ENCODE measurements at regions not wholly inside any gene's neighbourhood (a gene's known extent, or its start where the extent isn't known, plus 50 kb on each side); places are given as distances from the start of the nearest gene placed in this dataset.

DNA sequence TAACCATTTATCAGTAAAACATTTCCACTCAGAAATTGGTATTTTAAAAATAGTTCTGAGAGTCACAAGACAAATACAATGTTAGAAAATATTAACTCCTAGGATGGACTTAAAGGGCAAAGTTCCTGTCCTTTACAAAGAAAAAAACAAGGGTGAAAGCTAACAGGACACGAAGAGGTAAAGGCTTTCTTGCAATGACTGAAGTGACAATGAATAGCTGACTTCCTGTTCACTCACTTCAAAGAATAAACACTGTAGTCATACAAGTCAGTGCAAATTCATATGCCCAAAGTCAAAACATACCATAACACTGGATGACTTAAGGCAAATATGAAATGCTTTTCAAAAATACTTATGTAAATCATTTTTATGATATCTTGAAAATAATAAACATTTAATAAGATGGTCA is 1389.8 kb upstream of the ALCAM start:
- Histone ChIP-seq H3K27me3 (ENCODE audit: control insufficient read depth in 3 of 3, insufficient read depth in 3 of 3, low read length in 2 of 3) (no peaks in the 10 kb centered on the region), H3K27ac (ENCODE audit: low read depth in 1 of 2, low read length in 1 of 2) (no peak overlapping the region), H3K36me3 (ENCODE audit: control insufficient read depth in 4 of 4, insufficient read depth in 4 of 4, low read length in 4 of 4) (no peaks in the 10 kb centered on the region), H3K4me3 (no peak overlapping the region), H3K9ac (ENCODE audit: insufficient read depth in 1 of 2, low read length in 2 of 2) (no peak overlapping the region), H3K4me1 (ENCODE audit: control insufficient read depth in 5 of 5, insufficient read depth in 5 of 5, low read length in 5 of 5) (no peaks in the 10 kb centered on the region), H3K9me3 (ENCODE audit: control insufficient read depth in 4 of 4, insufficient read depth in 3 of 4, low read length in 3 of 4) (no peaks in the 10 kb centered on the region)
- DNase-seq (peak in 1 of 3 donors; percentile 5), ATAC-seq (ENCODE audit: insufficient read depth, low FRiP score) (no peak)
- TF ChIP-seq, protein P1, sequence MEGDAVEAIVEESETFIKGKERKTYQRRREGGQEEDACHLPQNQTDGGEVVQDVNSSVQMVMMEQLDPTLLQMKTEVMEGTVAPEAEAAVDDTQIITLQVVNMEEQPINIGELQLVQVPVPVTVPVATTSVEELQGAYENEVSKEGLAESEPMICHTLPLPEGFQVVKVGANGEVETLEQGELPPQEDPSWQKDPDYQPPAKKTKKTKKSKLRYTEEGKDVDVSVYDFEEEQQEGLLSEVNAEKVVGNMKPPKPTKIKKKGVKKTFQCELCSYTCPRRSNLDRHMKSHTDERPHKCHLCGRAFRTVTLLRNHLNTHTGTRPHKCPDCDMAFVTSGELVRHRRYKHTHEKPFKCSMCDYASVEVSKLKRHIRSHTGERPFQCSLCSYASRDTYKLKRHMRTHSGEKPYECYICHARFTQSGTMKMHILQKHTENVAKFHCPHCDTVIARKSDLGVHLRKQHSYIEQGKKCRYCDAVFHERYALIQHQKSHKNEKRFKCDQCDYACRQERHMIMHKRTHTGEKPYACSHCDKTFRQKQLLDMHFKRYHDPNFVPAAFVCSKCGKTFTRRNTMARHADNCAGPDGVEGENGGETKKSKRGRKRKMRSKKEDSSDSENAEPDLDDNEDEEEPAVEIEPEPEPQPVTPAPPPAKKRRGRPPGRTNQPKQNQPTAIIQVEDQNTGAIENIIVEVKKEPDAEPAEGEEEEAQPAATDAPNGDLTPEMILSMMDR (IDR thresholded peaks at IDR 0.05; ENCODE audit: control extremely low read depth, extremely low read depth) = no peak
- WGBS, 2 donors = 19 to 24% methylated on average over 1 of the region's 1 CpG

DNA sequence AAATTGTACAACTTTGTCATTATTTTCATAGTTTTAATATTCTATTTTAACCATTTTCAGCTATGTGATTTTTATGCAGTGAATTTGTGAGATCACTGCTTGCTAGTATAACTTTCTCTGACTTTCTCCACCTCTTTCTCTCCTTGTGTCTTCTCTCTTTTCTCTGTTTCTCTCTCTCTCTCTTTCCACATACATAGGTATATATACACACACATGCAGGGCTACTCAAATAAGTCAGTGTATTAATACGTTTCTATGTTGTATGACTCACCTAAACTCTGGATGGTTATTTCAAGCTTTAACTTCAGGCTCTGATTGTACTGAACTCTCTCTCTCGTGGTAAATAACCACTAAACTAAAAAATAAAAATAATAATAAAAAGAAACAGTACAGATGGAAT is 1389.3 kb upstream of the ALCAM start:
- no peak overlapping the region for H3K27ac ChIP-seq (ENCODE audit: low read depth in 1 of 2, low read length in 1 of 2)
- no peaks in the 10 kb centered on the region for H3K36me3 ChIP-seq (ENCODE audit: control insufficient read depth in 4 of 4, insufficient read depth in 4 of 4, low read length in 4 of 4)
- H3K27me3 ChIP-seq (ENCODE audit: control insufficient read depth in 3 of 3, insufficient read depth in 3 of 3, low read length in 2 of 3) = no peaks in the 10 kb centered on the region
- ATAC-seq (ENCODE audit: insufficient read depth, low FRiP score) (no peak), DNase-seq (no peak)
- H3K4me1 ChIP-seq (ENCODE audit: control insufficient read depth in 5 of 5, insufficient read depth in 5 of 5, low read length in 5 of 5) = no peaks in the 10 kb centered on the region
- H3K9ac ChIP-seq (ENCODE audit: insufficient read depth in 1 of 2, low read length in 2 of 2) = no peak overlapping the region
- TF ChIP-seq, protein P1 (IDR thresholded peaks at IDR 0.05; ENCODE audit: control extremely low read depth, extremely low read depth) = no peak
- no peak overlapping the region for H3K4me3 ChIP-seq
- no peaks in the 10 kb centered on the region for H3K9me3 ChIP-seq (ENCODE audit: control insufficient read depth in 4 of 4, insufficient read depth in 3 of 4, low read length in 3 of 4)
- 62 to 73% methylated on average over 2 of the region's 2 CpGs for WGBS, 2 donors

- H3K9ac ChIP-seq (ENCODE audit: insufficient read depth in 1 of 2, low read length in 2 of 2) = no peak overlapping the region
- no peaks in the 10 kb centered on the region for H3K4me1 ChIP-seq (ENCODE audit: control insufficient read depth in 5 of 5, insufficient read depth in 5 of 5, low read length in 5 of 5)
- no peak overlapping the region for H3K4me3 ChIP-seq
- H3K27ac ChIP-seq (ENCODE audit: low read depth in 1 of 2, low read length in 1 of 2) = no peak overlapping the region
- H3K36me3 ChIP-seq (ENCODE audit: control insufficient read depth in 4 of 4, insufficient read depth in 4 of 4, low read length in 4 of 4) = no peaks in the 10 kb centered on the region
- ATAC-seq (ENCODE audit: insufficient read depth, low FRiP score) (no peak), DNase-seq (no peak)
- WGBS, 2 donors = 71 to 76% methylated on average over 10 of the region's 10 CpGs
- TF ChIP-seq, protein P1 (IDR thresholded peaks at IDR 0.05; ENCODE audit: control extremely low read depth, extremely low read depth) = no peak
- H3K27me3 ChIP-seq (ENCODE audit: control insufficient read depth in 3 of 3, insufficient read depth in 3 of 3, low read length in 2 of 3) = no peaks in the 10 kb centered on the region
- peaks cover 0 to 8% (median 0%) of the 10 kb centered on the region in 4 donors for H3K9me3 ChIP-seq (ENCODE audit: control insufficient read depth in 4 of 4, insufficient read depth in 3 of 4, low read length in 3 of 4)
These were observed 1375.1 kb upstream of the ALCAM start for GRCh38 chr3:103991461-103992115.

DNA sequence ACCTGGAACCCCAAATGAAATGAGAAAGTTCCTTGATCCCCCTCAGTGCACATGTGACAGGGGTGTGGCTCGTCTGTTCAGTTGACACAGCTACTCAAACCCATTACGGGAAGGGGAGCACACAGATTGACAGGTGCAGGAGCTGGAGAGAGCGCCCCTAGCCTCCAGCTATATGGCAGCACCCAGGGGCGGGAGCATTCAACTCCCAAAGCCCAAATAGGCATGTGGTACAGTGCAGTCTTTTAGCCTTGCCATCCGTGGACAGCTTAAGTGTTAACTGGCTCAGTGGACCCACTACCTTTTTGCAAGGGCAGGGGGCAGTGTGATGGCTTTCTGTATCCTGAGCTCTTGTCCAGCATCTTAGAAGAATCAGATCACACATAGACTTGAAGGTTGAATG is 1374.2 kb upstream of the ALCAM start:
- H3K9me3 ChIP-seq (ENCODE audit: control insufficient read depth in 4 of 4, insufficient read depth in 3 of 4, low read length in 3 of 4) = peaks cover 0 to 8% (median 0%) of the 10 kb centered on the region in 4 donors
- DNase-seq (no peak), ATAC-seq (ENCODE audit: insufficient read depth, low FRiP score) (no peak)
- TF ChIP-seq, protein P1 (IDR thresholded peaks at IDR 0.05; ENCODE audit: control extremely low read depth, extremely low read depth) = no peak
- H3K4me1 ChIP-seq (ENCODE audit: control insufficient read depth in 5 of 5, insufficient read depth in 5 of 5, low read length in 5 of 5) = no peaks in the 10 kb centered on the region
- no peaks in the 10 kb centered on the region for H3K27me3 ChIP-seq (ENCODE audit: control insufficient read depth in 3 of 3, insufficient read depth in 3 of 3, low read length in 2 of 3)
- H3K27ac ChIP-seq (ENCODE audit: low read depth in 1 of 2, low read length in 1 of 2) = no peak overlapping the region
- no peaks in the 10 kb centered on the region for H3K36me3 ChIP-seq (ENCODE audit: control insufficient read depth in 4 of 4, insufficient read depth in 4 of 4, low read length in 4 of 4)
- H3K4me3 ChIP-seq = no peak overlapping the region
- no peak overlapping the region for H3K9ac ChIP-seq (ENCODE audit: insufficient read depth in 1 of 2, low read length in 2 of 2)
- whole genome bisulfite sequencing, 2 donors = 86 to 89% methylated on average over 5 of the region's 5 CpGs

Measured in lung (tissue), 11 donors.